SU-DHL-6 (cell line): ENCODE measurements at regions not wholly inside any gene's neighbourhood (a gene's known extent, or its start where the extent isn't known, plus 50 kb on each side); places are given as distances from the start of the nearest gene placed in this dataset.
"Not testable (repeated sequence)": the region's sequence is repeated elsewhere in the genome, so short reads cannot be mapped to it uniquely, and the experiment has no call there.

Source experiments
- H2AFZ ChIP-seq: fragments of 200-600 bp; sonication (generic); 2 replicates; pipeline ENCODE4 v1.6.1; 2014; ENCODE audit warnings: low read depth, mild to moderate bottlenecking, moderate library complexity, mixed read lengths, antibody characterized with exemption, low read length; ENCODE audit not compliant: severe bottlenecking
- H3F3A ChIP-seq: fragments of 200-600 bp; shearing (Covaris generic); 2 replicates; pipeline ENCODE4 v1.6.0; 2016; ENCODE audit warnings: antibody characterized with exemption, mild to moderate bottlenecking; ENCODE audit not compliant: insufficient read depth
- H3K27ac ChIP-seq: fragments of 200-600 bp; sonication (generic); 2 replicates; pipeline ENCODE4 v1.5.1; 2016; ENCODE audit warnings: low read depth, mild to moderate bottlenecking, low read length, moderate library complexity, mixed read lengths
- H3K27me3 ChIP-seq: fragments of 200-600 bp; sonication (generic), shearing (Covaris generic); 2 replicates; pipeline ENCODE4 v1.6.0; 2014; ENCODE audit warnings: mild to moderate bottlenecking, low read length
- H3K36me3 ChIP-seq: fragments of 200-600 bp; sonication (generic); 2 replicates; pipeline ENCODE4 v1.6.1; 2014; ENCODE audit warnings: mild to moderate bottlenecking, low read length, mixed read lengths
- H3K4me2 ChIP-seq: fragments of 300-600, 200-600 bp; shearing (Covaris generic), sonication (generic); 2 replicates; pipeline ENCODE4 v1.6.0; 2014; ENCODE audit warnings: low read length, low read depth, mild to moderate bottlenecking; ENCODE audit not compliant: poor library complexity, severe bottlenecking
- H3K4me3 ChIP-seq: fragments of 200-600 bp; sonication (generic); 2 replicates; pipeline ENCODE4 v1.5.1; 2014; ENCODE audit warnings: antibody characterized with exemption, low read length, mild to moderate bottlenecking, mixed read lengths; ENCODE audit not compliant: insufficient read depth, poor library complexity, severe bottlenecking
- H3K79me2 ChIP-seq: fragments of 200-600 bp; sonication (generic); 2 replicates; pipeline ENCODE4 v1.6.1; 2014; ENCODE audit warnings: mild to moderate bottlenecking, low read length, moderate library complexity; ENCODE audit not compliant: insufficient read depth
- H3K9ac ChIP-seq: fragments of 200-600 bp; sonication (generic); 2 replicates; pipeline ENCODE4 v1.7.0; 2014; ENCODE audit warnings: mild to moderate bottlenecking, low read length
- H3K9me2 ChIP-seq: fragments of 200-600 bp; sonication (generic); replicated peaks from 2 replicates; pipeline ENCODE4 v1.6.1; 2014; ENCODE audit warnings: low read length; ENCODE audit not compliant: insufficient read depth
- H3K9me3 ChIP-seq: fragments of 200-600 bp; sonication (generic); 2 replicates; pipeline ENCODE4 v1.6.1; 2014; ENCODE audit warnings: low read length, mixed read lengths; ENCODE audit not compliant: insufficient read depth
- H4K20me1 ChIP-seq: fragments of 200-600 bp; sonication (generic); 2 replicates; pipeline ENCODE4 v1.6.1; 2014; ENCODE audit warnings: low read depth, mild to moderate bottlenecking, antibody characterized with exemption, low read length, moderate library complexity, mixed read lengths
- EZH2phosphoT487 ChIP-seq: fragments of 200-600 bp; sonication (generic), shearing (Covaris generic); conservative IDR thresholded peaks from 2 replicates; pipeline ENCODE4 v1.6.1; 2018; ENCODE audit warnings: mild to moderate bottlenecking, antibody characterized with exemption, low read length, moderate library complexity, mixed read lengths
- TF ChIP-seq, protein P1 (sequence below): fragments of 200-600 bp; sonication (generic); IDR thresholded peaks from one replicate; pipeline ENCODE4 v1.5.1; 2017; ENCODE audit warnings: antibody characterized with exemption, mild to moderate bottlenecking, low read length, moderate library complexity; ENCODE audit not compliant: insufficient read depth, poor library complexity, severe bottlenecking

DNA sequence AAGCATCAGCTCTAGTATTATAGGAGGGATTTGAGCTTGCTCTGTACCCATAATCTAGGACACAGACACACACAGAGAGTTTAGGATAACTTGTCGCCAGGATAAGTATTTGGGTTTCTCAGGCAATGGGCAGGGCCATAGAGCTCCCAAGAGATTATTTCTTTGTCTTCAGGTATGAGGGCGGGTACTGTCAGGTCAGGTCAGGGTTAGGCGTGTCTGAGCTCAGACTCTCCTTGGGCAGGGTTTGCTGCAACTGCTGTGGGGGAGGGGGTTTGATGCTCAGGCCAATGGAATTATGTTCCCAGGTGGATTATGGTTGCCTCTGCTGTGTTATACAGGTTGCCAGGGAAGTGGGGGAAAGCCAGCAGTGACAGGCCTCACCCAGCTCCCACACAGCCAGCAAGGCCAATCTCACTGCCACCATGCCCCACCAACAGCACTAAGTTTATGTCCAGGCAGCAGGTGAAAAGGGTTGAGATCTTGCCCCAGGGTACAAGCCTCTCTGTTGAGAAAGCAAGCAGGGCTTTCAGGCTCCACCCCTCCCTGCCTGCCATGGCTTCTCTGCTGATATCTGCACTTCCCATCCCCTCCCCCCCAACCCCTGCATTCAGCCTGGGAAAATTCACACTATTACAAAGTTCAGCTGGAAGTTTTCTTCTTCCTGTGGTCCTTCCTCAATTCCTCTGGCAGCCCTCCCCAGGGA, 101.3 kb downstream of the RRAGB start:
- no peaks in the 10 kb centered on the region for H3K79me2 ChIP-seq
- no peaks in the 10 kb centered on the region for H4K20me1 ChIP-seq
- H2AFZ ChIP-seq: no peak overlapping the region
- no peaks in the 10 kb centered on the region for H3K9me3 ChIP-seq
- no peaks in the 10 kb centered on the region for H3K27me3 ChIP-seq
- no peaks in the 10 kb centered on the region for H3F3A ChIP-seq
- no peaks in the 10 kb centered on the region for H3K9me2 ChIP-seq
- H3K27ac ChIP-seq: no peak overlapping the region
- no peak overlapping the region for H3K4me3 ChIP-seq
- H3K36me3 ChIP-seq: no peaks in the 10 kb centered on the region
- no peak overlapping the region for H3K4me2 ChIP-seq
- H3K9ac ChIP-seq: no peak overlapping the region
- no peak for TF ChIP-seq EZH2phosphoT487
- TF ChIP-seq, protein P1, sequence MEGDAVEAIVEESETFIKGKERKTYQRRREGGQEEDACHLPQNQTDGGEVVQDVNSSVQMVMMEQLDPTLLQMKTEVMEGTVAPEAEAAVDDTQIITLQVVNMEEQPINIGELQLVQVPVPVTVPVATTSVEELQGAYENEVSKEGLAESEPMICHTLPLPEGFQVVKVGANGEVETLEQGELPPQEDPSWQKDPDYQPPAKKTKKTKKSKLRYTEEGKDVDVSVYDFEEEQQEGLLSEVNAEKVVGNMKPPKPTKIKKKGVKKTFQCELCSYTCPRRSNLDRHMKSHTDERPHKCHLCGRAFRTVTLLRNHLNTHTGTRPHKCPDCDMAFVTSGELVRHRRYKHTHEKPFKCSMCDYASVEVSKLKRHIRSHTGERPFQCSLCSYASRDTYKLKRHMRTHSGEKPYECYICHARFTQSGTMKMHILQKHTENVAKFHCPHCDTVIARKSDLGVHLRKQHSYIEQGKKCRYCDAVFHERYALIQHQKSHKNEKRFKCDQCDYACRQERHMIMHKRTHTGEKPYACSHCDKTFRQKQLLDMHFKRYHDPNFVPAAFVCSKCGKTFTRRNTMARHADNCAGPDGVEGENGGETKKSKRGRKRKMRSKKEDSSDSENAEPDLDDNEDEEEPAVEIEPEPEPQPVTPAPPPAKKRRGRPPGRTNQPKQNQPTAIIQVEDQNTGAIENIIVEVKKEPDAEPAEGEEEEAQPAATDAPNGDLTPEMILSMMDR: no peak

DNA sequence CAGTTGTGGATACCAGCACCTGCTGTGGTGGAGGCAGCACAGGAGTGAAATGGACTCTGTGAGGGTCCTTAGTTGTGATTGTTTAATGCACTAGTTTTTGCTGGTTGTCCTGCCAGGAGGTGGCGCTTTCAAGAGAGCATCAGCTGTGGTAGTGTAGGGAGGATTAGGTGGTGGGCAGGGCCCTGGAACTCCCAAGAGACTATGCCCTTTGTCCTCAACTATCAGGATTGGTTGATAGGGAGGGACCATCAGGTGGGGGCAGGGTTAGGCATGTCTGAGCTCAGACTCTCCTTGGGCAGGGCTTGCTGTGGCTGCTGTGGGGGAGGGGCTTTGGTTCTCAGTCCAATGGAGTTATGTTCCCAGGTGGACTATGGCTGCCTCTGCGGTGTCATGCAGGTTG, 121.9 kb downstream of the RRAGB start:
- Histone ChIP-seq H2AFZ (no peak overlapping the region), H4K20me1 (no peaks in the 10 kb centered on the region), H3K9me3 (no peaks in the 10 kb centered on the region), H3K36me3 (no peaks in the 10 kb centered on the region), H3K27me3 (no peaks in the 10 kb centered on the region), H3K4me3 (no peak overlapping the region), H3K79me2 (no peaks in the 10 kb centered on the region), H3K9ac (no peak overlapping the region), H3K4me2 (no peak overlapping the region), H3K9me2 (no peaks in the 10 kb centered on the region), H3K27ac (no peak overlapping the region), H3F3A (no peaks in the 10 kb centered on the region)
- no peak for TF ChIP-seq EZH2phosphoT487
- TF ChIP-seq, protein P1: no peak

DNA sequence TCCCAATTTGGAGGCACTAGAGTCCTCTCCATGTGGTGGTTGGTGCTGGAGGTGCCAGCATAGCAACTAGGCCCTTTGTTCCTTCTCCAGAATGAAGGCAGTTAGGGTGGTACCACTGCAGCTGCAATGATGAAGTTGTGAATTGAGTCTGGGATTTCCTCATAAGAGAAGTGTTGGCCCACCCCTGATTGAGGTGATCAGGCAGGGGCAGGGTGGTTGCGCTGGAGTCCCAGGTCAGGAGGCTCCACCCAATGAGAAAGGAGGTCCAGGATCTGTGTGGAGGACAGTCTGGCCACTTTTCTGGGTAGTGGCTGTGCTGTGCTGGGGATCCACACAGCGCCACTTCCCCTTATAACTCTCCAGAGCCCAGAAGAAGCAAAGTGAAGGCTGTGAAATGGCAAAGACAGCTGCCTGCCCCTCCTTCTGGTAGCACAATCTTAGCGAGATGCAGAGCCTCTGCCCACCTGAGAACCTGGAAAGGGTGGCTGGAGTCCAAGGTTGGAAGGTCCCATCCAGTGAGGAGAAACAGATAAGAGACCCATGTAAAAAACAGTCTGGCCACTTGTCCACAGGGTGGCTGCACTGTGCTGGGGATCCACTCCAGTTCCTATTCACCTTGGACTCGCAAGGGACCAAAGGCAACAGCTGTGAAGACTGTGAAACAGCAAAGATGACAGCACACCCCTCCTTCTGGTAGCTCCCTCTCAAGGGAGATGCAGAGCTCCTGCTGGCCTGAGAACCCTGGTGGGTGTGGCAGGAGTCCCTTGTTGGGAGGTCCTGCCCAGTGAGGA, 124.6 kb downstream of the RRAGB start:
- no peak overlapping the region for H3K4me3 ChIP-seq
- TF ChIP-seq, protein P1: no peak
- TF ChIP-seq EZH2phosphoT487: no peak
- H2AFZ ChIP-seq: no peak overlapping the region
- H3K27ac ChIP-seq: no peak overlapping the region
- H4K20me1 ChIP-seq: no peaks in the 10 kb centered on the region
- H3F3A ChIP-seq: no peaks in the 10 kb centered on the region
- H3K79me2 ChIP-seq: no peaks in the 10 kb centered on the region
- H3K9ac ChIP-seq: no peak overlapping the region
- H3K9me2 ChIP-seq: no peaks in the 10 kb centered on the region
- no peaks in the 10 kb centered on the region for H3K27me3 ChIP-seq
- H3K9me3 ChIP-seq: no peaks in the 10 kb centered on the region
- H3K36me3 ChIP-seq: no peaks in the 10 kb centered on the region
- H3K4me2 ChIP-seq: no peak overlapping the region

DNA sequence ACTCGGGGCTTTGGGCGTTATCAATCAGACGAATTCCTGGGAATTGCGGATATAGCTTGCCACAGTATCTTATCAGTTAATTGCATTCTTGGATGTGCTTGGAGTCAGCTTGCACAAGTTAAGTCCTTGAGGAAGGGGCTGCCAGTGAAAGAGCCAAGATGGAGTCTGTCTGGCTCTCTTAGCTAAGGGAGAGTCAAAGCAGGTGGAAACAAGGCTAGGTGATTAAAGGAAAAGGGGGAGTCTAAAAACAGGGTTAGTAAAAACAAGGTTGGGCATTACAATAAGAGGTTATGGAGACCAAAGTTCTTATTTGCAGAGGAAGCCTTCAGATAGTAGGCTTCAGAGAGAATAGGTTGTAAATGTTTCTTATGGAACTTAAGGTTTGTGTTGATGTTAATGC, 149.2 kb downstream of the RRAGB start:
- H3K9me3 ChIP-seq, H3K9me2 ChIP-seq, H3F3A ChIP-seq, H3K36me3 ChIP-seq, H2AFZ ChIP-seq, H3K9ac ChIP-seq, H3K4me2 ChIP-seq, H3K27ac ChIP-seq, H3K4me3 ChIP-seq, H4K20me1 ChIP-seq, H3K79me2 ChIP-seq, H3K27me3 ChIP-seq: not testable (repeated sequence)
